ENCODE measurements at regions not wholly inside any gene's neighbourhood (a gene's known extent, or its start where the extent isn't known, plus 50 kb on each side); places are given as distances from the start of the nearest gene placed in this dataset.

GRCh38 chr11:24046731-24047130 is 450.1 kb upstream of the LUZP2 start:
- TF ChIP-seq CTCF (conservative IDR thresholded peaks at IDR 0.05) = no peak
- TF ChIP-seq ZFX (IDR thresholded peaks at IDR 0.05) = no peak
- H3K27ac ChIP-seq = no peak overlapping the region

- TF ChIP-seq CTCF (conservative IDR thresholded peaks at IDR 0.05) (no peak), ZFX (IDR thresholded peaks at IDR 0.05) (no peak)
Measured at GRCh38 chr11:24056051-24056450, 440.8 kb upstream of the LUZP2 start.

GRCh38 chr11:24060125-24060524 is 436.7 kb upstream of the LUZP2 start:
- TF ChIP-seq CTCF (conservative IDR thresholded peaks at IDR 0.05) (no peak), ZFX (IDR thresholded peaks at IDR 0.05) (no peak)
- no peak overlapping the region for H3K27ac ChIP-seq

More at GRCh38 chr11:24056051-24056450, 440.8 kb upstream of the LUZP2 start:
- H3K27ac ChIP-seq = no peak overlapping the region

GRCh38 chr11:24064309-24064903 is 432.4 kb upstream of the LUZP2 start:
- no peak for TF ChIP-seq CTCF (conservative IDR thresholded peaks at IDR 0.05)
- no peak for TF ChIP-seq ZFX (IDR thresholded peaks at IDR 0.05)
- H3K27ac ChIP-seq = no peak overlapping the region

- TF ChIP-seq CTCF (conservative IDR thresholded peaks at IDR 0.05) = no peak
- TF ChIP-seq ZFX (IDR thresholded peaks at IDR 0.05) = no peak
- H3K27ac ChIP-seq = no peak overlapping the region
Measured at GRCh38 chr11:24068197-24068596, 428.7 kb upstream of the LUZP2 start.

- TF ChIP-seq CTCF (conservative IDR thresholded peaks at IDR 0.05) (no peak), ZFX (IDR thresholded peaks at IDR 0.05) (no peak)
- no peak overlapping the region for H3K27ac ChIP-seq
Measured at GRCh38 chr11:24070435-24070834, 426.4 kb upstream of the LUZP2 start.

- TF ChIP-seq CTCF (conservative IDR thresholded peaks at IDR 0.05) = no peak
- TF ChIP-seq ZFX (IDR thresholded peaks at IDR 0.05) = no peak
- H3K27ac ChIP-seq = no peak overlapping the region
Measured at GRCh38 chr11:24078018-24078417, 418.8 kb upstream of the LUZP2 start.

Data from C4-2B (cell line).